Sigmoid colon (tissue), 4 donors: ENCODE measurements at regions not wholly inside any gene's neighbourhood (a gene's known extent, or its start where the extent isn't known, plus 50 kb on each side); places are given as distances from the start of the nearest gene placed in this dataset.

ENCODE experiments used
- CTCF ChIP-seq, 4 experiments: fragments of 450-650 bp in 3 of 4; fragments of 200-600 bp in 1 of 4; IDR thresholded peaks; one replicate each; pipeline ENCODE4 v1.5.1; 2016 to 2019; ENCODE audit warnings: antibody characterized with exemption in 4 of 4, mild to moderate bottlenecking in 3 of 4, moderate library complexity in 2 of 4
- EP300 ChIP-seq, 4 donors: sonication (generic); formaldehyde crosslinking; IDR thresholded peaks; one replicate each; pipeline ENCODE4 v1.6.1; 2017; ENCODE audit warnings: antibody characterized with exemption in 4 of 4
- POLR2A ChIP-seq, 2 donors: fragments of 450-650 bp; IDR thresholded peaks; one replicate each; pipeline ENCODE4 v1.6.1; 2016; ENCODE audit warnings: antibody characterized with exemption in 2 of 2, mild to moderate bottlenecking in 2 of 2, moderate library complexity in 2 of 2

GRCh38 chr10:120788771-120789170 is 62.4 kb upstream of the WDR11 start:
- TF ChIP-seq POLR2A (IDR thresholded peaks at IDR 0.05) (no peak), EP300 (IDR thresholded peaks at IDR 0.05) (no peak), CTCF (IDR thresholded peaks at IDR 0.05) (no peak)
